ENCODE measurements at regions not wholly inside any gene's neighbourhood (a gene's known extent, or its start where the extent isn't known, plus 50 kb on each side); places are given as distances from the start of the nearest gene placed in this dataset.

GRCh38 chr1:56216218-56216617 lies 363.1 kb downstream of the PLPP3 start:
- no peak for DNase-seq

GRCh38 chr1:56215771-56216170 lies 363.6 kb downstream of the PLPP3 start:
- DNase-seq, result no peak

- no peak for DNase-seq
These were observed 364.3 kb downstream of the PLPP3 start for GRCh38 chr1:56215086-56215485.

- no peak for DNase-seq
These were observed 366.3 kb downstream of the PLPP3 start for GRCh38 chr1:56213068-56213467.

GRCh38 chr1:56212143-56212542 lies 367.2 kb downstream of the PLPP3 start:
- no peak for DNase-seq

GRCh38 chr1:56206391-56206790 lies 373.0 kb downstream of the PLPP3 start:
- DNase-seq, result no peak

GRCh38 chr1:56204206-56204605 lies 375.2 kb downstream of the PLPP3 start:
- no peak for DNase-seq

- DNase-seq, result no peak
These were observed 376.4 kb downstream of the PLPP3 start for GRCh38 chr1:56202796-56203492.

GRCh38 chr1:56202186-56202585 lies 377.2 kb downstream of the PLPP3 start:
- no peak for DNase-seq

GRCh38 chr1:56200896-56201295 lies 378.5 kb downstream of the PLPP3 start:
- DNase-seq, result no peak

- peak; percentile 49 for DNase-seq
These were observed 378.9 kb downstream of the PLPP3 start for GRCh38 chr1:56200442-56200841.

GRCh38 chr1:56199956-56200355 lies 379.4 kb downstream of the PLPP3 start:
- DNase-seq, result no peak

GRCh38 chr1:56199061-56199460 lies 380.3 kb downstream of the PLPP3 start:
- no peak for DNase-seq

- DNase-seq, result no peak
These were observed 381.4 kb downstream of the PLPP3 start for GRCh38 chr1:56197946-56198345.

GRCh38 chr1:56196839-56197238 lies 382.5 kb downstream of the PLPP3 start:
- no peak for DNase-seq

GRCh38 chr1:56194701-56195300 lies 384.6 kb downstream of the PLPP3 start:
- no peak for DNase-seq

- DNase-seq, result no peak
These were observed 385.7 kb downstream of the PLPP3 start for GRCh38 chr1:56193656-56194055.

- DNase-seq, result no peak
These were observed 388.0 kb downstream of the PLPP3 start for GRCh38 chr1:56191369-56191768.

- no peak for DNase-seq
These were observed 388.5 kb downstream of the PLPP3 start for GRCh38 chr1:56190806-56191365.

- no peak for DNase-seq
These were observed 389.2 kb downstream of the PLPP3 start for GRCh38 chr1:56189946-56190805.

GRCh38 chr1:56189454-56189853 lies 389.9 kb downstream of the PLPP3 start:
- no peak for DNase-seq

GRCh38 chr1:56188855-56189254 lies 390.5 kb downstream of the PLPP3 start:
- DNase-seq, result no peak

- peak; percentile 12 for DNase-seq
These were observed 391.1 kb downstream of the PLPP3 start for GRCh38 chr1:56188221-56188620.

- DNase-seq, result peak; percentile 52
These were observed 392.0 kb downstream of the PLPP3 start for GRCh38 chr1:56187405-56187804.

Data from NCI-H2171 treated with DMSO at 0.1 percent for 48 hours (cell line).